ENCODE measurements at regions not wholly inside any gene's neighbourhood (a gene's known extent, or its start where the extent isn't known, plus 50 kb on each side); places are given as distances from the start of the nearest gene placed in this dataset.

- no peak overlapping the region for H3K4me3 ChIP-seq (ENCODE audit: low read depth, low read length)
Observed at GRCh38 chr6:4563156-4563555, 213.0 kb upstream of the CDYL start.

- no peak overlapping the region for H3K4me3 ChIP-seq (ENCODE audit: low read depth, low read length)
Observed at GRCh38 chr6:4561773-4562400, 214.3 kb upstream of the CDYL start.

GRCh38 chr6:4561078-4561435, 215.1 kb upstream of the CDYL start:
- H3K4me3 ChIP-seq (ENCODE audit: low read depth, low read length), result no peak overlapping the region

GRCh38 chr6:4560221-4561077, 215.8 kb upstream of the CDYL start:
- H3K4me3 ChIP-seq (ENCODE audit: low read depth, low read length), result no peak overlapping the region

GRCh38 chr6:4559281-4559875, 216.8 kb upstream of the CDYL start:
- H3K4me3 ChIP-seq (ENCODE audit: low read depth, low read length), result no peak overlapping the region

- H3K4me3 ChIP-seq (ENCODE audit: low read depth, low read length), result no peak overlapping the region
Observed at GRCh38 chr6:4554645-4555044, 221.6 kb upstream of the CDYL start.

- no peak overlapping the region for H3K4me3 ChIP-seq (ENCODE audit: low read depth, low read length)
Observed at GRCh38 chr6:4553387-4553786, 222.8 kb upstream of the CDYL start.

GRCh38 chr6:4550227-4550597, 226.0 kb upstream of the CDYL start:
- H3K4me3 ChIP-seq (ENCODE audit: low read depth, low read length), result no peak overlapping the region

- H3K4me3 ChIP-seq (ENCODE audit: low read depth, low read length), result no peak overlapping the region
Observed at GRCh38 chr6:4549556-4550226, 226.5 kb upstream of the CDYL start.

GRCh38 chr6:4545893-4546292, 230.3 kb upstream of the CDYL start:
- no peak overlapping the region for H3K4me3 ChIP-seq (ENCODE audit: low read depth, low read length)

GRCh38 chr6:4543596-4543995, 232.6 kb upstream of the CDYL start:
- H3K4me3 ChIP-seq (ENCODE audit: low read depth, low read length), result no peak overlapping the region

- H3K4me3 ChIP-seq (ENCODE audit: low read depth, low read length), result no peak overlapping the region
Observed at GRCh38 chr6:4533576-4533975, 242.6 kb upstream of the CDYL start.

- H3K4me3 ChIP-seq (ENCODE audit: low read depth, low read length), result no peak overlapping the region
Observed at GRCh38 chr6:4531406-4531805, 244.8 kb upstream of the CDYL start.

GRCh38 chr6:4522453-4522852, 253.8 kb upstream of the CDYL start:
- no peak overlapping the region for H3K4me3 ChIP-seq (ENCODE audit: low read depth, low read length)

- H3K4me3 ChIP-seq (ENCODE audit: low read depth, low read length), result no peak overlapping the region
Observed at GRCh38 chr6:4521070-4521469, 255.1 kb upstream of the CDYL start.

- H3K4me3 ChIP-seq (ENCODE audit: low read depth, low read length), result no peak overlapping the region
Observed at GRCh38 chr6:4518506-4518905, 257.7 kb upstream of the CDYL start.

GRCh38 chr6:4516206-4516605, 260.0 kb upstream of the CDYL start:
- no peak overlapping the region for H3K4me3 ChIP-seq (ENCODE audit: low read depth, low read length)

GRCh38 chr6:4513561-4513960, 262.6 kb upstream of the CDYL start:
- H3K4me3 ChIP-seq (ENCODE audit: low read depth, low read length), result no peak overlapping the region

GRCh38 chr6:4512051-4512471, 264.1 kb upstream of the CDYL start:
- no peak overlapping the region for H3K4me3 ChIP-seq (ENCODE audit: low read depth, low read length)

- no peak overlapping the region for H3K4me3 ChIP-seq (ENCODE audit: low read depth, low read length)
Observed at GRCh38 chr6:4511641-4512020, 264.6 kb upstream of the CDYL start.

- no peak overlapping the region for H3K4me3 ChIP-seq (ENCODE audit: low read depth, low read length)
Observed at GRCh38 chr6:4510906-4511640, 265.1 kb upstream of the CDYL start.
